ENCODE measurements at regions not wholly inside any gene's neighbourhood (a gene's known extent, or its start where the extent isn't known, plus 50 kb on each side); places are given as distances from the start of the nearest gene placed in this dataset.
A peak's percentile ranks its signal among the peaks of the same experiment; 100 is the strongest.

GRCh38 chr2:121860033-121860757, 104.7 kb downstream of the TSN start:
- no peak for DNase-seq (ENCODE audit: low spot score)

- DNase-seq (ENCODE audit: low spot score): no peak
Measured at GRCh38 chr2:121860758-121861227, 105.3 kb downstream of the TSN start.

GRCh38 chr2:121862286-121862685, 106.8 kb downstream of the TSN start:
- DNase-seq (ENCODE audit: low spot score): no peak

- DNase-seq (ENCODE audit: low spot score): no peak
Measured at GRCh38 chr2:121865914-121866313, 110.5 kb downstream of the TSN start.

GRCh38 chr2:121866789-121867188, 111.3 kb downstream of the TSN start:
- DNase-seq (ENCODE audit: low spot score): no peak

- peak; percentile 24 for DNase-seq (ENCODE audit: low spot score)
Measured at GRCh38 chr2:121868652-121869051, 113.2 kb downstream of the TSN start.

- DNase-seq (ENCODE audit: low spot score): no peak
Measured at GRCh38 chr2:121869363-121869762, 113.9 kb downstream of the TSN start.

- DNase-seq (ENCODE audit: low spot score): no peak
Measured at GRCh38 chr2:121869873-121870272, 114.4 kb downstream of the TSN start.

- no peak for DNase-seq (ENCODE audit: low spot score)
Measured at GRCh38 chr2:121872651-121873050, 117.2 kb downstream of the TSN start.

GRCh38 chr2:121873864-121874263, 118.4 kb downstream of the TSN start:
- no peak for DNase-seq (ENCODE audit: low spot score)

GRCh38 chr2:121875585-121876185, 120.2 kb downstream of the TSN start:
- DNase-seq (ENCODE audit: low spot score): no peak

GRCh38 chr2:121877366-121877765, 121.9 kb downstream of the TSN start:
- DNase-seq (ENCODE audit: low spot score): no peak

GRCh38 chr2:121880283-121880682, 124.8 kb downstream of the TSN start:
- DNase-seq (ENCODE audit: low spot score): no peak

- no peak for DNase-seq (ENCODE audit: low spot score)
Measured at GRCh38 chr2:121881038-121881437, 125.6 kb downstream of the TSN start.

- DNase-seq (ENCODE audit: low spot score): no peak
Measured at GRCh38 chr2:121881950-121882349, 126.5 kb downstream of the TSN start.

- no peak for DNase-seq (ENCODE audit: low spot score)
Measured at GRCh38 chr2:121884078-121884477, 128.6 kb downstream of the TSN start.

- no peak for DNase-seq (ENCODE audit: low spot score)
Measured at GRCh38 chr2:121884511-121884921, 129.1 kb downstream of the TSN start.

- no peak for DNase-seq (ENCODE audit: low spot score)
Measured at GRCh38 chr2:121886059-121886458, 130.6 kb downstream of the TSN start.

- no peak for DNase-seq (ENCODE audit: low spot score)
Measured at GRCh38 chr2:121887513-121888188, 132.2 kb downstream of the TSN start.

GRCh38 chr2:121888189-121888557, 132.7 kb downstream of the TSN start:
- DNase-seq (ENCODE audit: low spot score): no peak

- DNase-seq (ENCODE audit: low spot score): no peak
Measured at GRCh38 chr2:121890041-121890440, 134.6 kb downstream of the TSN start.

- no peak for DNase-seq (ENCODE audit: low spot score)
Measured at GRCh38 chr2:121895723-121896571, 140.5 kb downstream of the TSN start.
